Right cardiac atrium (tissue), 5 donors: ENCODE measurements at regions not wholly inside any gene's neighbourhood (a gene's known extent, or its start where the extent isn't known, plus 50 kb on each side); places are given as distances from the start of the nearest gene placed in this dataset.

ENCODE experiments used
- ATAC-seq, 2 donors: fragments of 200-7000 bp; cut with Tn5 transposase; one replicate each; pipeline versions ENCODE4 v1.8.0 to v1.9.1; 2020; ENCODE audit warnings: moderate library complexity in 2 of 2, mild to moderate bottlenecking in 1 of 2
- DNase-seq, 3 donors: peaks; one replicate each; pipeline ENCODE4 v3.0.0-alpha.2; 2020
- H3K27ac ChIP-seq: one replicate; pipeline ENCODE4 v1.5.1; 2013; ENCODE audit warnings: mild to moderate bottlenecking, low read length, control low read depth, moderate library complexity
- H3K27me3 ChIP-seq: one replicate; pipeline ENCODE4 v1.6.1; 2013; ENCODE audit not compliant: control insufficient read depth, insufficient read depth
- H3K4me1 ChIP-seq: one replicate; pipeline ENCODE4 v1.6.1; 2013; ENCODE audit warnings: low read length; ENCODE audit not compliant: control insufficient read depth, insufficient read depth
- H3K4me3 ChIP-seq: one replicate; pipeline ENCODE4 v1.5.1; 2013; ENCODE audit warnings: low read length, control low read depth
- H3K9me3 ChIP-seq: one replicate; pipeline ENCODE4 v1.6.1; 2013; ENCODE audit warnings: low read length; ENCODE audit not compliant: control insufficient read depth
- WGBS: extraction: QIAGEN DNeasy Blood & Tissue Kit; methylation state at CpG from one replicate; pipeline ENCODE4 v1.1.7; 2013; 5-methylcytosine and 5-hydroxymethylcytosine counted together
- intact Hi-C, 4 donors: fragments of 100-400 bp; cut with DNase I; formaldehyde crosslinking; loops; one replicate each; pipeline versions ENCODE4 v1.11.0 to v1.14.0; 2022 to 2023
- donor health status: healthy with polysubstance abuse.
- donor health status: DM: no; HTN: yes; CAD: no.
- donor health status: DM: no; HTN: no; CAD: no.
- donor health status: DM: no; HTN: yes; CAD: no; lungs with severe emphysema.
- donor health status: DM: yes; HTN: yes; CAD: no.

DNA sequence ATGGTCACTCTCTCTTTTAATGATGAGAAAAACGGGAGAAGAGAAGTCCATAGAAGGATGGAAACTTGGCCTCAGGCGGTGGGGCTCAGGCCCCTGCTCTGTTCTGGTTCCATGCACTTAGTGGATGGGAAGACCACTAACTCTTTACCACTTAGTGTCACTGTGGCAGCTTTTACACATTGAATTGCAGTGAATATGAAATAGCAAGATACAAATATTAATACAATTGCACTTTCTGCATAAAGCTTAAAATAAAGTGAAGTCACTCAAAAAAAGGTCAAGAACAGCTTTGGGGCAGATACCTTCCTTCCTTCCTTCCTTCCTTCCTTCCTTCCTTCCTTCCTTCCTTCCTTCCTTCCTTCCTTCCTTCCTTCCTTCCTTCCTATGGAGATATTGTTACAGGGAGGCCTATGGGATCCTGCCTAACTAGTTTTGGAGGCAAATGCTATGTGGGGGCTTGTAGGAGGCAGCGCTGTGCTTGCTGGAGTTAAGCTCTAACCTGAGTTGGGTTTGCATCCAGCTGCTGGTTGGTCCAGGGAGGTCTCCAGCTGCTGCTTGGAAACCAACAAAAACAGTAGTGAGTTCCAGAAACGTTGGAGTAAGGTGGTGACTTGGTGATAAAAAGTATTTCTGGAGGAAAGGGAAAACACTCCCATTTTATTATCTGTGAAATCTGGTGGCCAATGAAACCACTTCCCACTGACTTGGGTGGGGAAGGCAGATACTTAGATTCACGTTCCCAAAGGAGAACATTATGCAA is 62.3 kb upstream of the NKX2-2 start:
- ATAC-seq (no peak), DNase-seq (no peak)
- 49% methylated on average over 5 of the region's 5 CpGs for WGBS
- no peak overlapping the region for H3K27ac ChIP-seq
- no peaks in the 10 kb centered on the region for H3K4me1 ChIP-seq
- no peaks in the 10 kb centered on the region for H3K9me3 ChIP-seq
- no peak overlapping the region for H3K4me3 ChIP-seq
- intact Hi-C loops = loop anchor here in 1 of 4 donors (10.0 kb wide), 1 partner anchor 711 kb away; no protein-coding TSS in a partner anchor
- H3K27me3 ChIP-seq = peaks cover 2% of the 10 kb centered on the region

DNA sequence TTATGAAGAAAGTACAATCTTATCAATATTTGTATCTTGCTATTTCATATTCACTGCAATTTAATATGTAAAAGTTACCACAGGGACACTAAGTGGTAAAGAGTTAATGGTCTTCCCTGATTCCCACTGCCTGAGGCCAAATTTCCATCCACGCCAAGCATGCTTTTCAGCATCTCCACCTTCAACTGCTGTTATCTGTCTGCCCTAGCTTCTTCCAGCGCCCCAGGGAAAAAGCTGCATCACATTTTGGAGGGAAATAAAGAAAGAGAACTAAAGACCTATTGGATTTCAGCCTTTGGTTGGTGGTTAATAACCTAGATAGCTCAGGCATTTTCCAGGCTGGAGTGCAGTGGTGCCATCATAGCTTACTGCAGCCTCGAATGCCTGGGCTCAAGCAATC is 61.3 kb upstream of the NKX2-2 start:
- Histone ChIP-seq H3K4me3 (no peak overlapping the region), H3K4me1 (no peaks in the 10 kb centered on the region), H3K9me3 (no peaks in the 10 kb centered on the region), H3K27me3 (peaks cover 2% of the 10 kb centered on the region), H3K27ac (no peak overlapping the region)
- intact Hi-C loops = loop anchor here in 1 of 4 donors (10.0 kb wide), 1 partner anchor 710 kb away; no protein-coding TSS in a partner anchor
- ATAC-seq (no peak), DNase-seq (no peak)
- 59% methylated on average over 3 of the region's 3 CpGs for WGBS

DNA sequence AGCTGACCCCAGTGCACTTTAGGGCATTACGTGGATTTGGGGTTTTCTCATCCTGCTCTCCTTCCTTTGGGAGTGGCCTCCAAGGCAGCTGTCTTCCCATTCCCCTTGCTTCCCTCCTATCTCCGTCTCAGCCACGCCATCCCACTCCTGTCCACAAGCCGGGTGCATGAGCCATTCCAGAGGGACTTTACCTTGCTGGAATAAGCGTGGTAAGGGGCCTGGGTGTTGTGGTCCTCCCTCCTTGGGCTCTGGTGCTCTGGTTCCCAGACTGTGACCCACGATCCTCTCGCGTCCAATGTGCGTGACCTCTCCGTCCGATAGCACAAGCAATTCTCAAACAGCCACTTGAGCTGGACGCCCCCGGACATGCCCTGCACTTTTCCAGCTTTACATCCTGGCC is 60.6 kb upstream of the NKX2-2 start:
- Histone ChIP-seq H3K27me3 (peaks cover 5% of the 10 kb centered on the region), H3K27ac (no peak overlapping the region), H3K4me3 (no peak overlapping the region), H3K4me1 (no peaks in the 10 kb centered on the region), H3K9me3 (no peaks in the 10 kb centered on the region)
- ATAC-seq (no peak), DNase-seq (no peak)
- intact Hi-C loops = loop anchor here in 1 of 4 donors (10.0 kb wide), 1 partner anchor 710 kb away; no protein-coding TSS in a partner anchor
- WGBS = 76% methylated on average over 13 of the region's 13 CpGs

DNA sequence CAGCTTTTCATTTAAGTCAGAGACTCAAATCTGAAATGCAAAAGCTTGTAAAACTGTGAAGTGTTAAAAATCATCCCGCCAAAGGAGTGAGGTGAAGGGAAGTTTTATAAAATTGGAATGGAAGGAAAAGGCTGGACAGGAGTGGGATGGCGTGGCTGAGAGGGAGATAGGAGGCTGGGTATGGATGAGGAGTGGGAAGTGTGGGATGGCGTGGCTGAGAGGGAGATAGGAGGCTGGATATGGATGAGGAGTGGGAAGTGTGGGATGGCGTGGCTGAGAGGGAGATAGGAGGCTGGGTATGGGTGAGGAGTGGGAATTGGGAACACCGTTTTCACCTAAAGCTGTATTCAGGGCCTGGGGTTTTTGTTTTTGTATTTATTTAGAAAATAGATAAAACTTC is 59.4 kb upstream of the NKX2-2 start:
- intact Hi-C loops = loop anchor here in 1 of 4 donors (10.0 kb wide), 1 partner anchor 708 kb away; no protein-coding TSS in a partner anchor
- DNase-seq (no peak), ATAC-seq (no peak)
- Histone ChIP-seq H3K27ac (no peak overlapping the region), H3K27me3 (peaks cover 4% of the 10 kb centered on the region), H3K4me1 (no peaks in the 10 kb centered on the region), H3K9me3 (no peaks in the 10 kb centered on the region), H3K4me3 (no peak overlapping the region)
- WGBS = 53% methylated on average over 5 of the region's 5 CpGs

DNA sequence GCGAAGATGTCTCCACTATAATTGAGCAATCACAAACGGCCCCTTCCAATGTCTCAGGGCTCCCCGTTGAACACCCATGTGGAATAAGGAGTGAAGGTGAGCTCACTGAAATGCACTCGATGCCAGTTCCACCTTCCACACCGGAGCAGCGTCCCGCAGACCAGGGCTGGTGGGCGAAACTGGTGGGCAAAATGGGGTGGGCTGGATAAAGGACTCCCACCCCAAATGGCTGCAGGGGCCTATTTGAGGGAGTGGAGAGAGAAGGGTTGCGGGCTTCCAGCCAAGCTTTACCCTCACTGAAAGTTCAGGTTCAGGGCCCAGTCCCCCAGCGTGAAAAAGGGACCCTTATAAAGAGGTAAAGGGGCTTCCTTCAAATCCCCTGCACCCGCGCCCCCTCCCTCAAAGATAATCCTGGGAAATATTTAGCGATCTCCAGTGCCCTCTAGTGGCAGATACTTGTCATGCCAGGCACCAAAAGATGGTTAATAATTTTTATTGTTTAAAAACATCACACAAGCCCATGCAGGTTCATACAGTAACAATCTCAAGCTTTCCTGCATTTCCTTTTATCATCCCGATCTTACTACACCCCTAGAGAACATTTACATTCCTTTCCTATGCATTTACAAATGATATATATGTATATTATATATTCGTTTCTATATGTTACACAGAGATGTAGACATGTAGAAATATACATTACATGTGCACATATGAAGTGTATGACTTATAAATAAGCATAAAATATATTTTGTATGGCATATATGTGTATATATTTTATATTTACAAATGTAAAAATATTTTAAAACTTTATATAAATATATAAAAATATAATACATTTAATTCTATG is 58.2 kb upstream of the NKX2-2 start:
- H3K4me3 ChIP-seq = no peak overlapping the region
- no peaks in the 10 kb centered on the region for H3K4me1 ChIP-seq
- H3K9me3 ChIP-seq = no peaks in the 10 kb centered on the region
- ATAC-seq (no peak), DNase-seq (no peak)
- no peak overlapping the region for H3K27ac ChIP-seq
- WGBS = 26% methylated on average over 15 of the region's 15 CpGs
- intact Hi-C loops = loop anchor here in 1 of 4 donors (10.0 kb wide), 1 partner anchor 707 kb away; no protein-coding TSS in a partner anchor
- peaks cover 4% of the 10 kb centered on the region for H3K27me3 ChIP-seq

DNA sequence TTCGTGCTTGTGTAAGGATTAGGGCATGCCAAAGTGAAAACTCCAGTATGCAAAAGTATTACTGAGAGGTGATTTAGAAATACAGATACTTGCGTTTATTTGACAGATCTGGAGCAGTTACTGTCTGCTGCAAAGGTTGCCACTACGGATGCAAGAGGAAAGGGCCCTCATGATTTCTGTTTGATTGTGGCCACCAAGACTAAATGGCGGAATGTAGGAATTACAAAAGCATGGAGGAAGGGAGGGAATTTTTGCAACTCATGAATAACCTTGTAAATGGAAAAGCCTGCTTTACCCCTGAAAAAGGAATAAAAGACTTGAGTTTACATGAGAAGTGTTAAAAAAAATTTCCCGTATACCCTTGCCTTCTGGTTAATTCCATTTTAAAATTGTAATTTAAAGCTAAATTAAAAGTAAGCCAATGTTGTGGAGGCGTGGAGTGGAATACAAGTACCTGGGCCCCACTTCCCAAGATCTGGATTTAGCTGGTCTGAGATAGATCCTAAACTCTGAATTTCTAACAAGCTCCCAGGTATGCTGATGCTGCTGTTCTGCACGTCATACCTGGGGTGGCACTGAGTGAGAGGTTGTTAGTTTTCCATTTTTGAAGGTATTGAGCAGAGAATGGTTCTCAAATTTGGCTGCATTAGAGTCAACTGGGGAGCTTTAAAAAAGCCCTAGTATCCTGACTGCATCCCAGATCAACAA is 56.6 kb upstream of the NKX2-2 start:
- Histone ChIP-seq H3K27ac (no peak overlapping the region), H3K27me3 (peaks cover 4% of the 10 kb centered on the region)
- WGBS = 55% methylated on average over 7 of the region's 7 CpGs

DNA sequence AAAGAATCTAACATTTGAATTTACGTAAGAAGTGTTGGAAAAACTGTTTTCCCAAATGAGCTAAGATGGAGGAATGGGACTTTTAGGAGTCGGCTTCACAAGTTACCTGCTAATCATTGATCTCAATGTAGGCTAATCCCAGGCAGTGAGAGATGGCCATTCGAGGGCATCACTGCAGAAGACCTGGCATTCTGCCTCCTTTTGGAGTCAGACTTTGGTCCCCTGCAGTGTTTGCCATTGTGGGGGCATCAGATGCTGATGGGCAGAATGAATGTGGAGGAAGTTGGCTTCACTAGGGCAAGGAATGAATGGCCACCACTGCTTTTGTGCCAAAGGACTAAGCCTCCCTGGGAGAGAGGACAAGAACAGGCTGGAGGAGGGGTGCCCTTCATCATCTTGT is 55.7 kb upstream of the NKX2-2 start:
- ATAC-seq (no peak), DNase-seq (no peak)
- intact Hi-C loops = no loop called here
- WGBS = 71% methylated on average over 3 of the region's 3 CpGs
- no peaks in the 10 kb centered on the region for H3K9me3 ChIP-seq
- H3K4me1 ChIP-seq = no peaks in the 10 kb centered on the region
- H3K27me3 ChIP-seq = peaks cover 4% of the 10 kb centered on the region
- no peak overlapping the region for H3K4me3 ChIP-seq
- H3K27ac ChIP-seq = no peak overlapping the region

More for the DNA sequence above, 56.6 kb upstream of the NKX2-2 start:
- DNase-seq = no peak
- intact Hi-C loops = loop anchor here in 1 of 4 donors (10.0 kb wide), 1 partner anchor 706 kb away; no protein-coding TSS in a partner anchor
- no peak for ATAC-seq
- Histone ChIP-seq H3K4me1 (no peaks in the 10 kb centered on the region), H3K9me3 (no peaks in the 10 kb centered on the region), H3K4me3 (no peak overlapping the region)

DNA sequence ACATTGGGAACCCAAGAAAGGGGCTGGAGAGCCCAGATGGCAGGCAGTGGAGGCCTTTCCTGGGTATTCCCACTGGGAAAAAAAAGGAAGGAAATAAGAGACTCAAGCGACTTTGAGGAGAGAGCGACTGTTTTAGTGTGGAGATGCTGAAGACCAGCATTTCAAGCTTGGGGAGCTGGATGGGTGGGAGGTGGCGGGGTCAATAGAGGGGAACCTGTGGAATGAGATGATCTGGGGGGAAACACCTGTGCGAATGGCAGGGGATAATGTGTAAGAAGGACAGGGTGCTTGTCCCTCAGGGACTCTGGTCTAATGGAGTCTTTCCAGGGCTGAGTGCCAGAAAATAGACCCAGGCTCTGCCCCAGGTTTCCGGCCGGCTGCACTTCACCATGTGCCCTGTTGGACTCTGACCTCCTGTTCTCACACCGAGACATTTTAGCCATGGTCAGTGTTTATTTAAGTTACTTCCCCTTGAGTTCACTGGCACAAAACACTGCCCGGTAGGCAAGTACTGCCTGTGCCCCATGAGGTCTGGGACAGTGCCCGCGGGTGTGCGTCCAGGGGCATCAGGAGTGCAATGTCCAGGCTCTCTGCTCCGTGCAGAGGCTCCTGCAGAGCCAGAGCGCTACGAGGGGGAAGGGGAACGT is 50.4 kb upstream of the NKX2-2 start:
- 80% methylated on average over 15 of the region's 15 CpGs for WGBS
- intact Hi-C loops = no loop called here
- H3K27ac ChIP-seq = no peak overlapping the region
- no peaks in the 10 kb centered on the region for H3K27me3 ChIP-seq
- no peak overlapping the region for H3K4me3 ChIP-seq
- H3K4me1 ChIP-seq = no peaks in the 10 kb centered on the region
- DNase-seq = no peak
- no peaks in the 10 kb centered on the region for H3K9me3 ChIP-seq
- no peak for ATAC-seq
